GM19463 (cell line): ENCODE measurements at regions not wholly inside any gene's neighbourhood (a gene's known extent, or its start where the extent isn't known, plus 50 kb on each side); places are given as distances from the start of the nearest gene placed in this dataset.
A peak's percentile ranks its signal among the peaks of the same experiment; 100 is the strongest.

Source experiments
- ATAC-seq: cut with Tn5 transposase; IDR thresholded peaks from one replicate; pipeline ENCODE4 v1.9.1; 2021; ENCODE audit warnings: mild to moderate bottlenecking, moderate library complexity; ENCODE audit not compliant: unreplicated experiment

DNA sequence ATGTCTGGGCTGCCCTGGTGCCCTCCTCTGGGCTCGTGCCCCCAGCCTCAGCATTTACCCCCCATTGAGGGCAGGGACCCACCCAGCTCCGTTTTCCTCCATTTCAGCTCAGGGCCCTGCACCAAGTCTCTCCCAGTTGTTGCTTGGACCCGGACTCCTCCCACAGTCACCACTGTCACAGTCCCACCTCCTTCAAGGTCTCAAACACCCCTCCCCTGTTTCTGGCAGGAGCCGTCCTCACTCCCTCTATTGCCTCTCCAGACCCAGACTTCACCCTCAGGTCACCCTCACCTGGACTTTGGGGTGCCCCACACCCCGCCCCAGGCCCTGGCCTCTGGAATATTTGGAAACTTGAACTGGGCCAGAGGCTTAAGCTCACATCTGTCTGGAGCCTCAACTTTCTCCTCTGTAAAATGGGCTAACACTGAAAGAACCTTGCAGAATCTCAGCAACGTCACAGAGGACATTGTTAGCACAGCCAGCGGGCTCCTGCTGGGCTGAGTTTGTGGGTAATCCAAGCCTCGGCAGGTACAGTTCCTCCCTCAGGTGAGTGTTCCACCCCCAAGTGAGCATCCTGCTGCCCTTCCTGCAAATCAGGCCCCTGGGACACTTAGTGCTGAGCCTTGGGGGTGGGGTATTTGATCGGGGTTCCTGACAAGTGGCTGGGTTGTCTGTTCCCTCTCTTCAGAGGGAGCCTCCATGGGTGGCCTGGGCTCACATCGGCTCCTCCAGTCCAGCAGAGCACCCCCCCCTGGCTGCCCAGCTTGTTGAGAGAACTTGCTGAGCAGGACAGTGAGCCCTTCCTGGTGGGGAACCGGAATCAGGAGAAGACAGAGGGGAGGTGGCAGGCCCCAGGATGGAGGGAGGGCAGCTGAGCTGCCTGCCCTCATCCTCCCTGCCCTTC, 130.1 kb downstream of the C9orf50 start:
- ATAC-seq, result no peak

GRCh38 chr9:129489838-129490582, 130.9 kb downstream of the C9orf50 start:
- ATAC-seq, result no peak

DNA sequence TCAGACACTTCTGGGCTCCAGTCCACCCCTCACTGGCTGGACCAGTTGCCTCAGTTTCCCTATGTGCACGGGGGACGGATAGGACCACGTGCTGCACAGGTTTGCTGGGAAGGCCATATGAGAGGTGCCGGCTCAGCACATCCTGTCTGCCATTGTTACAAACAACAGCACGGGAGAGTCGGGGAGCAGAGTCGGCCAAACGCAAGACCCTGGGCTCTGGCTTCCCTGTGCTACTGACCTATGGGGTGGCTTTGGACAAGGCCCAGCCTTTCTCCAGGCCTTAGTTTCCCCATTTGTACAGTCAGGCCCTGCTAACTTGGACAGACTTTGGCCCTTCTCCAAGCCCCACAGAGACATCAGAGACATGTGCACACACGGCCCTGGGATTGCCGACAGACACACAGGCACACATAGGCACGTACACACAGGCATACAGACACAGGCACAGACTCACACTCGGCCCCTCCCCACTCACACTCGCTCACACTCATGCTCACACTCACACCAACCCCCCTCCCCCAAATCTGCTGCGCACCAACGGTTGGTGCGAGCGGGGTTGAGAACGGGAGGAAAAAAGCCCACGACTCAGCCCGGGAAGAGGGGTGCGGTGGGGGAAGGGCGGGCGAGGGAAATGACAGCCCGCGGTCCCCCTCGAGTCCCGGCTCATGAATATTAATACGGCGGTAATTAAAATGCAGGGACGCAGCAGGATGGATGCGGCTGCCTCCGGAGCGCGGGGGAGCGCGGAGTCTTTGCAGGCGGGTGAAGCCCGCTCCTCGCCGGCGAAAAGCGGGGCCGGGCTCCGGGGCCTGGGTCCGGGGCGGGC, 133.0 kb downstream of the C9orf50 start:
- peak; percentile 19 for ATAC-seq

- ATAC-seq, result no peak
These were observed 133.9 kb downstream of the C9orf50 start for GRCh38 chr9:129486756-129487657.

DNA sequence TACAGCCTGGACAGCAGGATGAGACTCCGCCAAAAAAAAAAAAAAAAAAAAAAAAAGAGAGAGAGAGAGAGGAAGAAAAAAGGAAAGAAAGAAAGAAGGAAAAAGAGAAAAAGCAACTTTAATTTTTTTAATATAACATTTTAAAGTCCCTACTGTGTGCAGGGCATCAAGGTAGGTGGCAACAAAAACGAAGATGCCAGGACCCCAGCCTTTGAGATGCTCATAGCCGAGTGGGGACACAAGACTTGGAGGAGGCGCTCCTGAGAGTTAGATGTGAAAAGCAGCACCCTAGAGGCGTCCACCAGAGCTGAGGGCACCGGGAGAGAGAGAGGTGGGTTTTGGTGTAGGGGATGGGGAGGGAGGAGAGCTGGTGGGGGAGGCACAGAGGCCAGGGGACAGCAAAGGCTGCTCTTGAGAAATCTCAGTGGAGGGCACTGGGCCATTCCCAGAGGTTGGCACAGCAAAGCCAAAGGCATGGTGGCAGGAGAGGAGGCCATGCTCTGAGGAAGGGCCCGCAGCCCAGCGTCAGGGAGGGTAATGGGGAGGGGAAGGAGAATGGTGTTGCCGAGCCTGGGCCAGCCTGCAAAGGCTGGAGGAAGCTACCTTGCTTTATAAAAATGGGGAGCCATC, 135.6 kb downstream of the C9orf50 start:
- ATAC-seq, result no peak

GRCh38 chr9:129484352-129485000, 136.4 kb downstream of the C9orf50 start:
- ATAC-seq, result no peak

DNA sequence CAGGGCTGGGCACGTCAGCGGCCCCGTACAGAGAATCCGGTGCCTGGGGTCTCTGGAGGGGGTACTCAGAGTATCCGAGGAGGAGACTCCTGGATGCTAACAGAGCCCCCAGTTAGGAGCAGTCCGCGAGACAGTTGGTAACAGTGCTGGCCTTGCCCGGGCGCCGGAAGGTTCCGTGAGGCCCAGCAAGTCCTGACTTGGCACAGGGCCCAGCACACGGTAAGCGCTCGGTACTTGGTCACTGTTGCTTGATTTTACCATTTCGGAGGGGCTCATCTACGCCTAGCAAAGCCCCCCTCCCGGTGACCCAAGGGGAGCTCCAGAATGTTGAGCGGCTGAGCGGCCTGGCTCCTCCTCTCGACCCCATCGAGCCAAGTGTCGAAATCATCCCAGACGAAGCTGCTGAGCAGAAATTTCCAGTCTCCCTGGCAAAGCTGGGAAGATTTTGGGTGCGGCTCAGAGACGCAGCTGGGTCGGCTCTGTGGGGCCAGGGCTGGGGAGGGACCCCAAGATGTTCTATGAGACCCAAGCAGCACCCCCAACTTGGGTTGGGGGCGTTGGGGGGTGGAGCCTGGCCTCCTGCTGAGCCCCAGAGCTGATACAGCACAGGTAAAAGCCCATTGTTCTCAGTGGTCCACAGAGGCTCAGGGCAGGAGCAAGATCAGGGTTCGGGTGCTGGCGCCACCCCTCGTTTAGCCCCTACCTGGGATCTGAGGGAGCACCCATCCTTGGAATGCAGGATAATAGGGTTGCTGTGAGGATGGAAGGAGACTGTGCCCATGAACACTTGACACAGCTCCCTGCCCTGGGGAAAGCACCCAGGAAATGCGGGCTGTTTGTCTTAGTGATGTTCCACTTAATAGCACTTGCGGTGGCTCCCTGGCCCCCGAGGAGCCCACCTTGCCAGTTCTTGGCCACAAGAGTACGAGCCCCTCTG, 137.2 kb downstream of the C9orf50 start:
- ATAC-seq, result no peak

DNA sequence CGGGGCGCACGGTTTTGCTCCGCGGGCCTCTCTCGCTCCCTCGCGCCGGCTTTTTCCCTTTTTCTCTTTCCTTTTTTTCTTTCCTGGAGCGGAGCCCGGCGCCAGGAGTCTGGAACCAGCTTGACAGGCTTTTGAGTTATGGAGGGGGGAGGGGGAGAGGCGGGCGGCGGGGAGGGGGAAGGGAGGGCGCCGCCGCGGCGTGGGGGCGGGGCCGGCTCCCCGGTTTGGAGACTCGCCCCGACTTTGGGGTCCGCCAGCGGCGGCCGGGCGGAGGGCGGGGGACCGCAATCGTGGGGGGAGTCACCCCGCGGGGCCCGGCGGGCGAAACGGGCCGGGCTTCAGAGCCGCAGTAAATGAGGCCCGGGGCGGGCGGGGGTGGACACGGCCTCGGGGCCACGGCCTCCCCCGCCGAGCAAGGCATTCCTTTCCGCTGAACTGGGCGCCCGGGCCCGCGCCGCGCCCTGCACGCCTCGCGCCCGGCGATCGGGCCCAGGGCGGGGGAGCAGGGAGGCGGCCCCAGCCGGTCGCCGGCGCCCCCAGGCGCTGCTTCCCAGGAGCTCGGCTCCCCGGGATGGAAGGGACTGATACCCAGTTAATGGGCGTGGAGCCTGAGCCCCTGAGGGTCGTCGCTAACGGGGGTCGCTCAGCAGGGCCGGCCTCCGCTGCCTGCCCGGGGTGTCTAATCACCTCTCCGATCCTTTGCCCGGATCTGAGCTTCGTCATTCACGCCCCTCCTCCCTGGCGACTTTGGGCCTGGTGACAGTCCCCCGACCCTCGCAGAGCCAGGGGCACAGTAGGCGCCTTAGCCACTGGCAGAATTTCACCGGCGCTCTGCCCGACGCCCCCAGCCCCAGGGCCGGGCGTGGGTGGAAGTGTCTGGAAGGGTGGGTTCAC, 138.1 kb downstream of the C9orf50 start:
- no peak for ATAC-seq

GRCh38 chr9:129481810-129482511, 138.9 kb downstream of the C9orf50 start:
- ATAC-seq, result no peak

- ATAC-seq, result no peak
These were observed 139.5 kb downstream of the C9orf50 start for GRCh38 chr9:129481424-129481809.

- ATAC-seq, result no peak
These were observed 140.2 kb downstream of the C9orf50 start for GRCh38 chr9:129480745-129481144.

DNA sequence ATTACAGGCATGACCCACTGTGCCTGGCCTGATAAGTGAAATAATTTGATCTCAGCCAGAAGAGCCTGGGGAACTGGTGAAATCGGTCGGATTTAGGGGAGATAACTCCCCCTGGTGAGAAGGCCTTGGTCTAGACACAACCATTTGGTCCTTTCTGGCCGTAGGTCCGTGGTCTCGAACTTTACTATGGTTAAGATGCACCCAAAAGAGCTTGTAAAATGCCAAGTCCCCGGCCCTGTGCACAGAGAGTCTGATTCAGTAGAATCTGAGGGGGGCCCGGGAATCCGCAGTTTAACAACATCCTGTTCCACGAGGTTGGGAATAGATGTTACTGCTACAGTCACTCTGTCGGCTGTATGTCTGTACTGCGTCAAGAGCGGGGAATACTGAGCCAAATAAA, 140.7 kb downstream of the C9orf50 start:
- no peak for ATAC-seq

DNA sequence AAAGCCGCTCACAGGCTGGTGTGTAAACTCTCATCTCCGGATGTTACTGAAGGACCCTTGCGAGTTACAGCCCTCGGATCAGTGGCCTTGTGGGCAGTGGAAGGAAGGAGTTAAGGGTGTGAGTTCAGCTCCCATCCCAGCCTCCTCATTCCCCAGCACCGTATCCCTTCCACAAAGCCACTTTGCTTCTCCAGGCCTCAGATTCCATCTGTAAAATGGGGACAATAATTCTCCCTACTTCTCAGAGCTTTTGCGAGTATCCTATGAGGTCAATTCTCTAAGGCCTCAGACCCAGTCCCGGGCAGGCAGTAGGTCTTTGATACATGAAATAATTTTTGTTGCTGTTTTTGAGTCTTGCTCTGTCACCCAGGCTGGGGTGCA, 141.3 kb downstream of the C9orf50 start:
- no peak for ATAC-seq

DNA sequence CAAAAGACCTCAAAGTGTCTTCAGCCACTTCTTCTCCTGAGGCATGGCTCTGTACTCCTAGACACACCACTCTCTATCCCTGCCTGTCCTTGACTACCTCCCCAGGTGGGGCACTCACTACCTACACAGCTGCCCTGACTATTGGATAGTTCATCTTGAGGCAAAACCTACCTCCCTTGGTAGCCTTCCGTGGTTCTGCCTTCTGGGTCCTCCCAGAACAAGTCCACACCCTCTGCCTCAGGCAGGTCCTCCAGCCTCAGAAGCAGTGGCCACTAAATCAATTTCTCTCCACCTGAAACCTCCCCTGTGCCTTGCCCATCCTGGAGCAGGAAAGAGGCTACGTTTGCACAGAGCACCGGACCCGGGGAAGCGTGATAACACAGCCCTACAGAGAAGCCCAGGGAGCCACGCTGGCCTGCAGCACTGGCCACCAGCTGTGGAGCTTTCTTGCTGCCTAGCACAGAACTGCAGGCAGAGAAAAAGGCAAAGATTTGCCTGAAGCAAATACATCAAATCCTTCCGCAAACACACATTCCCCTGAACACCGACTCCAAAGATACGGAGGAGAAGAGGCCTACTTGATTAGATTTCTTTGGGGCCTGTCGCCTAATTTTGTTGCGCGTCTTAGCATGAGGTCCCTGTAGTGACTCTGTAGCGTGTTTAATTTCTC, 141.8 kb downstream of the C9orf50 start:
- ATAC-seq, result no peak

- no peak for ATAC-seq
These were observed 142.4 kb downstream of the C9orf50 start for GRCh38 chr9:129478461-129478860.
